WI38 (cell line): ENCODE measurements at regions not wholly inside any gene's neighbourhood (a gene's known extent, or its start where the extent isn't known, plus 50 kb on each side); places are given as distances from the start of the nearest gene placed in this dataset.

Source experiments
- H3K4me3 ChIP-seq: 2 replicates; pipeline ENCODE4 v1.5.1; 2011; ENCODE audit warnings: low read depth, mild to moderate bottlenecking, control low read depth, low read length
- TF ChIP-seq, protein P1 (sequence below): IDR thresholded peaks from 2 replicates; pipeline ENCODE4 v1.5.1; 2012; ENCODE audit warnings: low read depth, mild to moderate bottlenecking, control low read depth, low read length

DNA sequence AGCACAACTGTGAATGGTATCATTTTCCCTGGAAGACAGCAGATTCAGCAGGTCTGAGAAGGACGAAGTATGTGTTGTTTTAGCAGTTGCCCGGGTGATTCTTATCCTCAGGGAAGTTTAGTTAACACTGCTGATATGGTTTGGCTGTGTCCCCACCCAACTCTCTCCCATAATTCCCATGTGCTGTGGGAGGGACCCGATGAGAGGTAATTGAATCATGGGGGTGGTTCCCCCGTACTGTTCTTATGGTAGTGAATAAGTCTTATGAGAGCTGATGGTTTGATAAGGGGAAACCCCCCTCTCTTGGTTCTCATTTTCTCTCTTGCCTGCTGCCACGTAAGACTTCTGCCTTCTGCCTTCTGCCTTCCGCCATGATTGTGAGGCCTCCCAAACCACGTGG lies 81.0 kb upstream of the UBAC2 start:
- TF ChIP-seq, protein P1, sequence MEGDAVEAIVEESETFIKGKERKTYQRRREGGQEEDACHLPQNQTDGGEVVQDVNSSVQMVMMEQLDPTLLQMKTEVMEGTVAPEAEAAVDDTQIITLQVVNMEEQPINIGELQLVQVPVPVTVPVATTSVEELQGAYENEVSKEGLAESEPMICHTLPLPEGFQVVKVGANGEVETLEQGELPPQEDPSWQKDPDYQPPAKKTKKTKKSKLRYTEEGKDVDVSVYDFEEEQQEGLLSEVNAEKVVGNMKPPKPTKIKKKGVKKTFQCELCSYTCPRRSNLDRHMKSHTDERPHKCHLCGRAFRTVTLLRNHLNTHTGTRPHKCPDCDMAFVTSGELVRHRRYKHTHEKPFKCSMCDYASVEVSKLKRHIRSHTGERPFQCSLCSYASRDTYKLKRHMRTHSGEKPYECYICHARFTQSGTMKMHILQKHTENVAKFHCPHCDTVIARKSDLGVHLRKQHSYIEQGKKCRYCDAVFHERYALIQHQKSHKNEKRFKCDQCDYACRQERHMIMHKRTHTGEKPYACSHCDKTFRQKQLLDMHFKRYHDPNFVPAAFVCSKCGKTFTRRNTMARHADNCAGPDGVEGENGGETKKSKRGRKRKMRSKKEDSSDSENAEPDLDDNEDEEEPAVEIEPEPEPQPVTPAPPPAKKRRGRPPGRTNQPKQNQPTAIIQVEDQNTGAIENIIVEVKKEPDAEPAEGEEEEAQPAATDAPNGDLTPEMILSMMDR, result no peak

DNA sequence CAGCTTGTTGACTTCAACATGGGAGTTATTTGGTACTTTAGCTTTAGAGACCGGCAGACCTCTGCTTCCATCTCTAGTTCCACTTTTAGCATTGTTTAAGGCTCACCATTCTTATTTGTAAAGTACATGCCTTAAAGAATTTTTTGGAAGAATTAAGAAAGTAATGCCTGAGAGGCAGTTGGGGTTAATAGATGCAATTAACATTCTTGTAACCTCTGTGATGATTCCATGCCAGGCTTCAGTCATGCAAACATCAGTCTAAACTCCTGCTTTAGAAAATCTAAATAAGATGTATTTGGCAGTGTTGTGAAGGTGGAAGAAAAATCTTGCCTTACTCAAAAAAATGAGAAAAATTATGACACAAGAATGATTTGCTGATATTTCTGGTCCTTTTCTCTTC lies 79.9 kb upstream of the UBAC2 start:
- no peak overlapping the region for H3K4me3 ChIP-seq
- TF ChIP-seq, protein P1, result no peak

More for the DNA sequence above, 81.0 kb upstream of the UBAC2 start:
- H3K4me3 ChIP-seq, result no peak overlapping the region

DNA sequence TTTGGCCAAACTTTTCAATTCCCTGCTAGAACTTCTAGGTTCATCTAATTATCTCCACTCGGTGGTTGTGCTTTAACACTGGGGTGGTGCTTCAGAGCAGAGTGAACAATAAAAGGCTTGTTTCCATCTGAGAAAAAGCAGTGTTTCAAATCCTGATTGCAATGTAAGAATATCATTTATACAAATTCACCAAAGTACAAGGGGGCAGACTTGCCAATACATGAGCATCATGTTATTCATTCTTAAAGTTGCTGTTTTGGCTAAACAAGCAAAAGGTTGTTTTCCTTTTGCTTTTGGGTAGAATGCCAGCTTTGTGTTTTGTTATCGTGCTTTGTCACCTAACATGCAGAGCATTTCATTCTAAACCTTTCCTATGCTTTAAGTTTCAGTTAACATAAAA lies 78.5 kb upstream of the UBAC2 start:
- TF ChIP-seq, protein P1, result no peak
- no peak overlapping the region for H3K4me3 ChIP-seq

DNA sequence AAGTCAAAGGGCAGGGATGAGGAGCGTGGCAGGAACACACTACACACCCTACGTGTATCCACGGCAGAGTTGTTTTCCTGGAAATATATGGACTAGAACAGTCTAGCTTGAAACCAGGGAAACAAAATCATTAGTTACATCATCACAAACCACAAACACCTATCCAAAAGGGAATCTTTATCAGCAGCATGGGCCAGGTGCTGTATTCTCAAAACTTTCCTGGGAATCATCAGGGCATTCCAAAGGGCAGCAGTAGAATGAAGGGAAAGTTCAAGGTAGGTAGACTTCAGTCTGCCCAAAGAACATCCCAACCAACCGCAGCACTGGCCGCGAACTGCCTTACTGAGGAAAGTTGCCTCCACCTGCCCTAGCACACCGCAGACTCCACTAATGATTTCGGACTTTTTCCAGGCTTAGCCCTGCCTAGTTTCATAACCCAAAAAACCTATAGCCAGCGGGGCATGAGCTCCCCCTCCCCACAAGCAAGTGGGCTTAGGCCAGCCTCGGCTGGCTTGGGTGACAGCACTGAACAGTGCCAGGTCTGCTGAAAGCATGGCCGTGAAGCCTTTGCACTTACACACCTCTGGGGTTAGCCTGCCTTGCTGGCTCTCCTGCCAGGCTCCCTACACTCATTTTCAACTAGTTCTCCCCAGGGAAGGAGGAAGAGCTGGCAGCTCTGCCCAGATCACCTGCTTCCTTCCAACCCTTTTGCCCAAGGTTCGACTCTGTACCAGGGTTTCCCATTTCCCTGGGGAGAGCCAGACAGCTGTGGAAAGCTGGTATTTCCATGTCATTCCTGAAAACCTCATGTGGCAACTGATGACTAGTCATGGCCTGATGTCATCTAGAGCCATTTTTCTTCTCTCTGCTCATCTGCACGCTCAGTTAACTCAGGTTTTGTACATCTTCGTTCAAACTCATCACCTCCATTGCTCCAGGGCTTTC lies 77.3 kb upstream of the UBAC2 start:
- TF ChIP-seq, protein P1, result no peak
- no peak overlapping the region for H3K4me3 ChIP-seq

DNA sequence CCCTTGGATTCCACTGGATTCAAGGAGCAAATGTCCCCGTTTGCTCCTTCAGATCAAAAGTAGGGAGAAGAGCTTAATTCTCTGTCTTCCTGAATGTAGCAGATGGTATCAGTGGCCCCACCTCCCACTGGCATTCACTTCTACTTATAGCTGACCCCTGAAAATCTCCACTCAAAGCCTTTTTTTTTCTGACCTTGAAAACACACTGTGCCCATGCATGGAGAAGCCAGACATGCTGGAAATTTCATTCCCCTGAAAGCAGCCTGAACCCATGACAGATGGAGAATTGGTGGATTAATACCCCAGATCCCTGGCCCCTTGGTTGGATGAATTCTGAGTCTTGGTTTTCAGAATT lies 76.6 kb upstream of the UBAC2 start:
- H3K4me3 ChIP-seq, result no peak overlapping the region
- TF ChIP-seq, protein P1, result no peak

DNA sequence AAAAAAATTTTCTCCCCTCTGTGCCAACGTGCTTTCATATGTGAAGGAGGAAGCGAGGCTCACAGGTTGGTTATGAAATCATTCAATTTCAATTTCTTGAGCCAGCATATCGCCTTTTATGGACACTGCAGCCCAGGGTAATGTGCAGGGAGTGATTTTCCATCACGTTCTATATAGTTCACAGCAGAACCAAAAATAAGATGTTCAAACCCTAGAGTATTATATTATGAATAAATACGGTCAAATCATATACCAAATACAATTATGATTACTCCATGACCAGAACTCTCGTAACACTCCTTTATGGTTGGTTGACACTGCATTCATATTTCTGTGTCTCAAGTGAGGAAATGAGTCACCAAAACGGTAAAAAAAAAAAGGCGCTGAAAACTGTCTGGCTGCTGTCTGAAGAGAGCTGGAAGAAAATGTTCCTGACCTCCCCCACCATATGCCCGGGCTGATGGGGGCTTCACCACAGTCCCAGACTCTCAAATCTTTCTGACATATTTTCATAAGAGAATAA lies 75.8 kb upstream of the UBAC2 start:
- no peak overlapping the region for H3K4me3 ChIP-seq
- TF ChIP-seq, protein P1, result no peak

DNA sequence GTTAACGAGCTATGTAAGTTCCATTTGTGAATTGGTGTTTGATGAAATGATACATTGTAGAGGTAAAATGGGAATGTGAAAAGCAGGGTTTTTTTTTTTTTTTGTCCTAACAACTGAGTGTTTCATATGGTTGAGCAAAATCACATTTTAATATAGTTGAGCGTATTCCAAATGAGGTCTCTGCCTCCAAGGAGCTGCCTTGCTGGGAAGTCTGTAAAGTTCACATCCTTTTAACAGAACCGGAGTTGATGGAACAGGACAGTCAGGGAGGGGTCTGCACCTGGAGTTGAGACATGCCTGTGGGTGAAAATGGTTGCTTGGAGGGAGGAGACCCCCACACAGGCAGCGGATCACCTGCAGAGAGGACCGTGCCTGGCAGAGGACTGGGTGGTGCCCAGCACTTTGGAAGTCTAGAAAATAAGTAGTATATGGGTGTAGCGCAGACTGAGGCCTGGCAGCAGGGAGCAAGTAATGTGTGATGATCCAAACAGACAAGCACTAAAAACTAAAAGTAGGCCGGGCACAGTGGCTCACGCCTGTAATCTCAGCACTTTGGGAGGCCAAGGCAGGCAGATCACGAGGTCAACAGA lies 75.2 kb upstream of the UBAC2 start:
- TF ChIP-seq, protein P1, result no peak
- no peak overlapping the region for H3K4me3 ChIP-seq
